NCI-H748 (cell line): ENCODE measurements at regions not wholly inside any gene's neighbourhood (a gene's known extent, or its start where the extent isn't known, plus 50 kb on each side); places are given as distances from the start of the nearest gene placed in this dataset.
"Not testable (repeated sequence)": the region's sequence is repeated elsewhere in the genome, so short reads cannot be mapped to it uniquely, and the experiment has no call there.

Source experiments
- DNase-seq: peaks from one replicate; lab custom pipeline; 2025; ENCODE audit not compliant: unreplicated experiment; lab: John Stamatoyannopoulos, UW

GRCh38 chr5:130845049-130845765 lies 319.8 kb downstream of the HINT1 start:
- no peak for DNase-seq

GRCh38 chr5:130836729-130837649 lies 328.1 kb downstream of the HINT1 start:
- DNase-seq = peak; percentile 37

GRCh38 chr5:130817598-130818384 lies 347.3 kb downstream of the HINT1 start:
- DNase-seq = peak; percentile 54

GRCh38 chr5:130815246-130815645 lies 349.8 kb downstream of the HINT1 start:
- no peak for DNase-seq

- no peak for DNase-seq
Observed at GRCh38 chr5:130808691-130809090, 356.4 kb downstream of the HINT1 start.

GRCh38 chr5:130805648-130806047 lies 359.4 kb downstream of the HINT1 start:
- no peak for DNase-seq

- DNase-seq = no peak
Observed at GRCh38 chr5:130805036-130805435, 360.0 kb downstream of the HINT1 start.

- no peak for DNase-seq
Observed at GRCh38 chr5:130801963-130802362, 363.1 kb downstream of the HINT1 start.

- no peak for DNase-seq
Observed at GRCh38 chr5:130799015-130799414, 366.0 kb downstream of the HINT1 start.

GRCh38 chr5:130797303-130797702 lies 367.8 kb downstream of the HINT1 start:
- no peak for DNase-seq

- no peak for DNase-seq
Observed at GRCh38 chr5:130796902-130797301, 368.2 kb downstream of the HINT1 start.

GRCh38 chr5:130796032-130796431 lies 369.0 kb downstream of the HINT1 start:
- DNase-seq = no peak

GRCh38 chr5:130795037-130795436 lies 370.0 kb downstream of the HINT1 start:
- DNase-seq = no peak

GRCh38 chr5:130777794-130778193 lies 387.3 kb downstream of the HINT1 start:
- DNase-seq = no peak

- peak; percentile 35 for DNase-seq
Observed at GRCh38 chr5:130773813-130774212, 391.2 kb downstream of the HINT1 start.

- no peak for DNase-seq
Observed at GRCh38 chr5:130762031-130762430, 403.0 kb downstream of the HINT1 start.

- DNase-seq = no peak
Observed at GRCh38 chr5:130759061-130759460, 406.0 kb downstream of the HINT1 start.

GRCh38 chr5:130747556-130747955 lies 417.5 kb downstream of the HINT1 start:
- DNase-seq = no peak

- not testable (repeated sequence) for DNase-seq
Observed at GRCh38 chr5:130746641-130747040, 418.4 kb downstream of the HINT1 start.

GRCh38 chr5:130743092-130743491 lies 422.0 kb downstream of the HINT1 start:
- no peak for DNase-seq

- peak; percentile 12 for DNase-seq
Observed at GRCh38 chr5:130740047-130740569, 424.9 kb downstream of the HINT1 start.
